ENCODE measurements at regions not wholly inside any gene's neighbourhood (a gene's known extent, or its start where the extent isn't known, plus 50 kb on each side); places are given as distances from the start of the nearest gene placed in this dataset.

DNA sequence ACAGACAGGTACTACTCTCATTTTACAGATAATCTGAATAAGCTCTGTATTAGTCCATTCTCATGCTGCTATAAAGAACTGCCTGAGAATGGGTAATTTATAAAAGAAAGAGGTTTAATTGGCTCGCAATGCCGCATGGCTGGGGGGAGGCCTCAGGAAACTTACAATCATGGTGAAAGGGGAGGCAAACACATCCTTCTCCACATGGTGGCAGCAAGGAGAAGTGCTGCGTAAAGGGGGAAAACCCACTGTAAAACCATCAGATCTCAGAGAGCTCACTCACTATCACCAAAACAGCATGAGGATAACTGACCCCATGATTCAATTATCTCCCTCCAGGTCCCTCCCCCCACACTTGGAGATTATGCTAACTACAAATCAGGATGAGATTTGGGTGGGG is 254.4 kb downstream of the KCNE4 start:
- no peaks in the 10 kb centered on the region for H3K36me3 ChIP-seq

GRCh38 chr2:223311889-223312680 is 260.1 kb downstream of the KCNE4 start:
- Histone ChIP-seq H3K4me1 (peaks cover 0 to 12% (median 3%) of the 10 kb centered on the region in 4 donors), H3K27me3 (no peaks in the 10 kb centered on the region), H3K36me3 (no peaks in the 10 kb centered on the region), H3K9me3 (no peaks in the 10 kb centered on the region), H3K4me3 (no peak overlapping the region), H3K27ac (no peak overlapping the region)
- TF ChIP-seq POLR2A (IDR thresholded peaks at IDR 0.05) (no peak), POLR2AphosphoS5 (IDR thresholded peaks at IDR 0.05) (no peak), EP300 (IDR thresholded peaks at IDR 0.05) (no peak)
- TF ChIP-seq, protein P1, sequence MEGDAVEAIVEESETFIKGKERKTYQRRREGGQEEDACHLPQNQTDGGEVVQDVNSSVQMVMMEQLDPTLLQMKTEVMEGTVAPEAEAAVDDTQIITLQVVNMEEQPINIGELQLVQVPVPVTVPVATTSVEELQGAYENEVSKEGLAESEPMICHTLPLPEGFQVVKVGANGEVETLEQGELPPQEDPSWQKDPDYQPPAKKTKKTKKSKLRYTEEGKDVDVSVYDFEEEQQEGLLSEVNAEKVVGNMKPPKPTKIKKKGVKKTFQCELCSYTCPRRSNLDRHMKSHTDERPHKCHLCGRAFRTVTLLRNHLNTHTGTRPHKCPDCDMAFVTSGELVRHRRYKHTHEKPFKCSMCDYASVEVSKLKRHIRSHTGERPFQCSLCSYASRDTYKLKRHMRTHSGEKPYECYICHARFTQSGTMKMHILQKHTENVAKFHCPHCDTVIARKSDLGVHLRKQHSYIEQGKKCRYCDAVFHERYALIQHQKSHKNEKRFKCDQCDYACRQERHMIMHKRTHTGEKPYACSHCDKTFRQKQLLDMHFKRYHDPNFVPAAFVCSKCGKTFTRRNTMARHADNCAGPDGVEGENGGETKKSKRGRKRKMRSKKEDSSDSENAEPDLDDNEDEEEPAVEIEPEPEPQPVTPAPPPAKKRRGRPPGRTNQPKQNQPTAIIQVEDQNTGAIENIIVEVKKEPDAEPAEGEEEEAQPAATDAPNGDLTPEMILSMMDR (IDR thresholded peaks at IDR 0.05) = no peak
- WGBS, 2 donors = 61 to 79% methylated on average over 11 of the region's 11 CpGs
- no peak for DNase-seq
- intact Hi-C loops (cut with DNase I) = no loop called here

More for the DNA sequence above, 254.4 kb downstream of the KCNE4 start:
- H3K27ac ChIP-seq = no peak overlapping the region
- 63 to 65% methylated on average over 3 of the region's 3 CpGs for WGBS, 2 donors
- H3K4me3 ChIP-seq = no peak overlapping the region
- intact Hi-C loops (cut with DNase I) = no loop called here
- DNase-seq = no peak
- H3K9me3 ChIP-seq = no peaks in the 10 kb centered on the region
- no peaks in the 10 kb centered on the region for H3K27me3 ChIP-seq
- TF ChIP-seq EP300 (IDR thresholded peaks at IDR 0.05) = no peak
- no peak for TF ChIP-seq POLR2A (IDR thresholded peaks at IDR 0.05)
- TF ChIP-seq, protein P1 (IDR thresholded peaks at IDR 0.05) = no peak
- no peak for TF ChIP-seq POLR2AphosphoS5 (IDR thresholded peaks at IDR 0.05)
- no peaks in the 10 kb centered on the region for H3K4me1 ChIP-seq

GRCh38 chr2:223313101-223313500 is 261.1 kb downstream of the KCNE4 start:
- Histone ChIP-seq H3K27me3 (no peaks in the 10 kb centered on the region), H3K36me3 (no peaks in the 10 kb centered on the region), H3K4me1 (peaks cover 0 to 12% (median 3%) of the 10 kb centered on the region in 4 donors), H3K9me3 (no peaks in the 10 kb centered on the region), H3K27ac (no peak overlapping the region), H3K4me3 (no peak overlapping the region)
- WGBS, 2 donors = 62 to 77% methylated on average over 2 of the region's 2 CpGs
- TF ChIP-seq, protein P1 (IDR thresholded peaks at IDR 0.05) = no peak
- TF ChIP-seq EP300 (IDR thresholded peaks at IDR 0.05) (no peak), POLR2A (IDR thresholded peaks at IDR 0.05) (no peak), POLR2AphosphoS5 (IDR thresholded peaks at IDR 0.05) (no peak)
- intact Hi-C loops (cut with DNase I) = no loop called here
- DNase-seq = no peak

- Histone ChIP-seq H3K4me3 (no peak overlapping the region), H3K9me3 (no peaks in the 10 kb centered on the region), H3K27ac (no peak overlapping the region), H3K27me3 (no peaks in the 10 kb centered on the region), H3K4me1 (peaks cover 0 to 12% (median 3%) of the 10 kb centered on the region in 4 donors), H3K36me3 (no peaks in the 10 kb centered on the region)
- TF ChIP-seq POLR2AphosphoS5 (IDR thresholded peaks at IDR 0.05) (no peak), POLR2A (IDR thresholded peaks at IDR 0.05) (no peak), EP300 (IDR thresholded peaks at IDR 0.05) (no peak)
- TF ChIP-seq, protein P1 (IDR thresholded peaks at IDR 0.05) = no peak
- intact Hi-C loops (cut with DNase I) = no loop called here
- 79 to 88% methylated on average over 2 of the region's 2 CpGs for WGBS, 2 donors
- no peak for DNase-seq
These were observed 262.8 kb downstream of the KCNE4 start for GRCh38 chr2:223314811-223315210.
